ENCODE measurements at regions not wholly inside any gene's neighbourhood (a gene's known extent, or its start where the extent isn't known, plus 50 kb on each side); places are given as distances from the start of the nearest gene placed in this dataset.
A peak's percentile ranks its signal among the peaks of the same experiment; 100 is the strongest.

DNA sequence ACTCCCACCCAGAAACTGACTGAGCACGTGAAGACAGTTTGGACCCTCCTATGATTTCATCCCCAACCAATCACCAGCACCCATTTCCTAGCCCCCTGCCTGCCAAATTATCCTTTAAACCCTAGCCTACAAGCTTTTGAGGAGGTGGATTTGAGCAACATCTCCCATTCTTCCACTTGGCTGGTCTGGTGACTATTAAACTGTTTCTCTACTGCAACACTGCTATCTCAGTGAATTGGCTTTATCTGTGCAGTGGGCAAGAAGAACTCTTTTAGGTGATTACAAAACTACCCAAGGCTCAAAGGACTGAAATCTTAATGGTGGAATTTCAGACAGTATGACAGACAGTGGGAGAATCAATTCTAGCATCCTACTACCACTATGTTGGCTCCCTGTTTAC, 57.6 kb downstream of the FOXB1 start (continued):
- TF ChIP-seq, protein P1, sequence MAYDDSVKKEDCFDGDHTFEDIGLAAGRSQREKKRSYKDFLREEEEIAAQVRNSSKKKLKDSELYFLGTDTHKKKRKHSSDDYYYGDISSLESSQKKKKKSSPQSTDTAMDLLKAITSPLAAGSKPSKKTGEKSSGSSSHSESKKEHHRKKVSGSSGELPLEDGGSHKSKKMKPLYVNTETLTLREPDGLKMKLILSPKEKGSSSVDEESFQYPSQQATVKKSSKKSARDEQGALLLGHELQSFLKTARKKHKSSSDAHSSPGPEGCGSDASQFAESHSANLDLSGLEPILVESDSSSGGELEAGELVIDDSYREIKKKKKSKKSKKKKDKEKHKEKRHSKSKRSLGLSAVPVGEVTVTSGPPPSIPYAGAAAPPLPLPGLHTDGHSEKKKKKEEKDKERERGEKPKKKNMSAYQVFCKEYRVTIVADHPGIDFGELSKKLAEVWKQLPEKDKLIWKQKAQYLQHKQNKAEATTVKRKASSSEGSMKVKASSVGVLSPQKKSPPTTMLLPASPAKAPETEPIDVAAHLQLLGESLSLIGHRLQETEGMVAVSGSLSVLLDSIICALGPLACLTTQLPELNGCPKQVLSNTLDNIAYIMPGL (CRISPR knock-in tag; IDR thresholded peaks at IDR 0.05; ENCODE audit: borderline replicate concordance): no peak
- TF ChIP-seq MYC (IDR thresholded peaks at IDR 0.05; ENCODE audit: borderline replicate concordance, low read length) (no peak), MAFK (IDR thresholded peaks at IDR 0.05; ENCODE audit: partially characterized antibody) (no peak), CHD4 (IDR thresholded peaks at IDR 0.05; ENCODE audit: borderline replicate concordance) (no peak), HOXB13 (CRISPR knock-in tag; IDR thresholded peaks at IDR 0.05; ENCODE audit: low read depth) (no peak), KDM5A (IDR thresholded peaks at IDR 0.05) (no peak), SREBF2 (IDR thresholded peaks at IDR 0.05) (no peak), NR3C1 (IDR thresholded peaks at IDR 0.05) (no peak), JUNB (IDR thresholded peaks at IDR 0.05) (no peak)

DNA sequence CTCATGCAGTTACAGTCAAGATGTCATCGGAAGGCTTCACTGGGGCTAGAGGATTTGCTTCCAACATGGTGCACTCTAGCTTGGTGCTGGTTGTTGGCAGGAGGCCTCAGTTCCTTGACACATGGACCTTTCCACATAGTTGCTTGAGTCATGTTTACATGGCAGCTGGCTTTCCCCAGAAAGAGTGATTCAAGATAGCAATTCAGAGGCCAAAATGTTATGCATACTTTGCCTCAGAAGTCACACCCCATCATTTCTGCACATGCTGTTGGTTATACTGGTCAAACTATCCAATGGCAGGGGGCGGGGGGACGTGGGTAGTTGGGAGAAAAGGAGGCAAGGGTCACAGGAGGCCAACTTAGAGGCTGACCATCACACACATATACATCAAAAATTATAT, 58.7 kb downstream of the FOXB1 start:
- no peak for DNase-seq (ENCODE audit: low read depth in 1 of 2, low spot score in 1 of 2)
- WGBS (ENCODE audit: missing lambda C conversion rate): 4% methylated on average over 3 of the region's 3 CpGs

DNA sequence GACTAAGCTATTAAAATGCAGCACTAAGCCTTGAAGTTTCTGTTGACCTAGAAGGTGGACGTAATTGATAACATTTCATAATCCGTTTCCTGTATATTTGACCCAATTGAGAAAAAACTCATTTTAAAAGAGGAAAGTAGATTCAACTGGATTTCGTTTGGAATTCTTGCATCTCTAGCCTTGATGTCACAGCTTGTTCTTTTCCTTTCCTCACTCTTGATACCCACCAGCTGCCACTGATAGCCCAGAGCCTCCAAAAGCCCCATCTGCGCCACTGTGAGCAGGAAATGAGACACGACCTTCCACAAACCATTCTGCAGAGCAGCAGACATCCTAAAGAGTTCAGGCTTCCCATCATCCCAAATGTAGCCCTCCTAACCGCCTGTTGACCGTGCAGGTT, 61.8 kb downstream of the FOXB1 start:
- no peak for TF ChIP-seq MAFK (IDR thresholded peaks at IDR 0.05; ENCODE audit: partially characterized antibody)
- TF ChIP-seq RNF2 (IDR thresholded peaks at IDR 0.05; ENCODE audit: borderline replicate concordance, low read depth): 0 out of 2 replicates have a peak, but pooled peaks have one; percentile 41
- peaks cover 6% of the 10 kb centered on the region; the same call in 1 of the 3 replicates for H3K4me1 ChIP-seq
- 25% methylated on average over 7 of the region's 7 CpGs for WGBS (ENCODE audit: missing lambda C conversion rate)
- H3K4me2 ChIP-seq: no peak overlapping the region
- peaks cover 17% of the 10 kb centered on the region for H3K9me3 ChIP-seq
- no peak for FAIRE-seq
- H3K4me3 ChIP-seq: no peak overlapping the region
- no peak overlapping the region for H3K27ac ChIP-seq
- ChIA-PET POLR2A (no interaction called here), CTCF (no interaction called here)
- no peak for DNase-seq (ENCODE audit: low read depth in 1 of 2, low spot score in 1 of 2)
- ATAC-seq: no peak

More for the DNA sequence above, 58.7 kb downstream of the FOXB1 start:
- no peak for FAIRE-seq
- Histone ChIP-seq H3K4me1 (no peaks in the 10 kb centered on the region), H3K4me3 (no peak overlapping the region), H3K4me2 (no peak overlapping the region), H3K27ac (no peak overlapping the region), H3K9me3 (peaks cover 25% of the 10 kb centered on the region)
- TF ChIP-seq, protein P2, sequence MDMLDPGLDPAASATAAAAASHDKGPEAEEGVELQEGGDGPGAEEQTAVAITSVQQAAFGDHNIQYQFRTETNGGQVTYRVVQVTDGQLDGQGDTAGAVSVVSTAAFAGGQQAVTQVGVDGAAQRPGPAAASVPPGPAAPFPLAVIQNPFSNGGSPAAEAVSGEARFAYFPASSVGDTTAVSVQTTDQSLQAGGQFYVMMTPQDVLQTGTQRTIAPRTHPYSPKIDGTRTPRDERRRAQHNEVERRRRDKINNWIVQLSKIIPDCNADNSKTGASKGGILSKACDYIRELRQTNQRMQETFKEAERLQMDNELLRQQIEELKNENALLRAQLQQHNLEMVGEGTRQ (IDR thresholded peaks at IDR 0.05): no peak
- TF ChIP-seq KDM1A (IDR thresholded peaks at IDR 0.05; ENCODE audit: low read depth) (no peak), EHF (CRISPR knock-in tag; IDR thresholded peaks at IDR 0.05) (no peak), SMC3 (IDR thresholded peaks at IDR 0.05) (no peak), TP53 (CRISPR knock-in tag; IDR thresholded peaks at IDR 0.05) (no peak), BHLHE40 (IDR thresholded peaks at IDR 0.05; ENCODE audit: low read depth, low read length) (no peak), NFE2L2 (conservative IDR thresholded peaks at IDR 0.05; ENCODE audit: low read length) (no peak), EP300 (IDR thresholded peaks at IDR 0.05) (no peak)
- TF ChIP-seq, protein P1 (CRISPR knock-in tag; IDR thresholded peaks at IDR 0.05; ENCODE audit: borderline replicate concordance): no peak
- ChIA-PET CTCF (no interaction called here), POLR2A (no interaction called here)
- ATAC-seq: no peak

Measured in A549 (cell line).